ENCODE measurements at regions not wholly inside any gene's neighbourhood (a gene's known extent, or its start where the extent isn't known, plus 50 kb on each side); places are given as distances from the start of the nearest gene placed in this dataset.

- no peak for TF ChIP-seq CTCF (conservative IDR thresholded peaks at IDR 0.05)
- no peak for TF ChIP-seq ZFX (IDR thresholded peaks at IDR 0.05)
Measured at GRCh38 chr4:116949856-116950255, 135.5 kb downstream of the TRAM1L1 start.

Measured in C4-2B (cell line).